Heart left ventricle (tissue), 16 donors: ENCODE measurements at regions not wholly inside any gene's neighbourhood (a gene's known extent, or its start where the extent isn't known, plus 50 kb on each side); places are given as distances from the start of the nearest gene placed in this dataset.

Source experiments
- ATAC-seq, 4 donors: fragments of 200-7000 bp; cut with Tn5 transposase; one replicate each; pipeline ENCODE4 v1.9.1; 2020 to 2022; ENCODE audit warnings: moderate library complexity in 4 of 4, mild to moderate bottlenecking in 3 of 4, moderate number of reproducible peaks in 1 of 4
- DNase-seq, 5 donors: peaks; one replicate each; pipeline ENCODE4 v3.0.0-alpha.2; 2020
- H3K27ac ChIP-seq, 12 donors: fragments of 200-600 bp; sonication (generic) in 4 of 12; one replicate each; pipeline versions ENCODE4 v1.5.0 to v1.8.0; 2016 to 2022; ENCODE audit warnings: mild to moderate bottlenecking in 2 of 12
- H3K27me3 ChIP-seq, 9 donors: fragments of 200-600 bp; sonication (generic) in 2 of 9; one replicate each; pipeline versions ENCODE4 v1.5.1 to v1.8.0; 2016 to 2022; ENCODE audit warnings: mild to moderate bottlenecking in 3 of 9
- H3K36me3 ChIP-seq, 9 donors: fragments of 200-600 bp; sonication (generic) in 2 of 9; one replicate each; pipeline versions ENCODE4 v1.5.0 to v1.8.0; 2018 to 2022; ENCODE audit warnings: mild to moderate bottlenecking in 2 of 9
- H3K4me1 ChIP-seq, 12 donors: fragments of 200-600 bp; sonication (generic) in 4 of 12; one replicate each; pipeline versions ENCODE4 v1.5.0 to v1.8.0; 2016 to 2022; ENCODE audit warnings: mild to moderate bottlenecking in 3 of 12
- H3K4me3 ChIP-seq, 12 donors: fragments of 200-600 bp; sonication (generic) in 4 of 12; one replicate each; pipeline versions ENCODE4 v1.5.0 to v1.8.0; 2017 to 2022; ENCODE audit warnings: mild to moderate bottlenecking in 9 of 12, moderate library complexity in 4 of 12
- H3K9me3 ChIP-seq, 12 donors: fragments of 200-600 bp; sonication (generic) in 4 of 12; one replicate each; pipeline versions ENCODE4 v1.5.0 to v1.8.0; 2016 to 2022; ENCODE audit warnings: mild to moderate bottlenecking in 1 of 12
- CTCF ChIP-seq, 12 donors: fragments of 200-600 bp; sonication (generic) in 4 of 12; IDR thresholded peaks; one replicate each; pipeline versions ENCODE4 v1.5.0 to v1.8.0; 2018 to 2022; ENCODE audit warnings: antibody characterized with exemption in 12 of 12, mild to moderate bottlenecking in 5 of 12
- POLR2A ChIP-seq, 2 donors: fragments of 450-650 bp; IDR thresholded peaks; one replicate each; pipeline ENCODE4 v1.6.1; 2017; ENCODE audit warnings: antibody characterized with exemption in 2 of 2, mild to moderate bottlenecking in 2 of 2, moderate library complexity in 2 of 2
- WGBS, 4 donors: extraction: QIAGEN DNeasy Blood & Tissue Kit in 2 of 4; methylation state at CpG; one replicate each; pipeline versions ENCODE4 v1.1.5 to v1.1.7; 2013 to 2018; 5-methylcytosine and 5-hydroxymethylcytosine counted together
- intact Hi-C, 10 donors: fragments of 100-400 bp; cut with DNase I; formaldehyde crosslinking; loops; one replicate each; pipeline versions ENCODE4 v1.11.1 to v1.14.2; 2022
- donor health status: ischemic (EF 13 %, LVEDD 7.1; RV severe dilation, severe dysfunction).
- donor health status: healthy with polysubstance abuse.
- donor health status: DM: no; HTN: yes; CAD: no.
- donor health status: DM: no; HTN: no; CAD: no.
- donor health status: ischemic (EF 25% LVEDD 6.9; RV normal size, moderate dysfunction).
- donor health status: ischemic (EF 25% LVEDD 5.7; RV mildly dilated, moderate dysfunction).
- donor health status: healthy.
- donor health status: DM: yes; HTN: yes; CAD: no.
- donor health status: ischemic (EF 35%, LVEDD 5.7; RV mildly dilated, moderate dysfunction).
- donor health status: nonischemic (EF 11% LVEDD 7.7; RV severe dilation, severe dysfunction).
- donor health status: DM: yes; HTN: yes; CAD: no.
- donor health status: PGD.
- donor health status: ischemic (EF 29% LVEDD 5.4; RV normal size, mild dysfunction).
- donor health status: nonischemic (EF 23%, LVEDD 6.1; RV moderate dilation, normal function).

GRCh38 chr4:64503416-64503815 is 94.2 kb upstream of the TECRL start:
- TF ChIP-seq POLR2A (IDR thresholded peaks at IDR 0.05) (no peak), CTCF (IDR thresholded peaks at IDR 0.05) (no peak)
- intact Hi-C loops = no loop called here
- Histone ChIP-seq H3K4me1 (peaks cover 0 to 6% (median 0%) of the 10 kb centered on the region in 12 donors), H3K4me3 (no peak overlapping the region), H3K27me3 (no peaks in the 10 kb centered on the region), H3K36me3 (no peaks in the 10 kb centered on the region), H3K27ac (peak overlapping the region in 6 of 12 donors; percentile 17 to 60 (median 40)), H3K9me3 (peaks cover 0 to 5% (median 0%) of the 10 kb centered on the region in 12 donors)
- WGBS, 4 donors = 25 to 36% (median 34%) methylated on average over 2 of the region's 2 CpGs
- ATAC-seq (peak; percentile 49 to 87 (median 60)), DNase-seq (no peak)

- WGBS, 4 donors = 3 to 15% (median 10%) methylated on average over 1 of the region's 1 CpG
- intact Hi-C loops = no loop called here
- Histone ChIP-seq H3K9me3 (no peaks in the 10 kb centered on the region), H3K4me3 (peak overlapping the region in 1 of 12 donors; percentile 0), H3K4me1 (no peaks in the 10 kb centered on the region), H3K36me3 (no peaks in the 10 kb centered on the region), H3K27me3 (no peaks in the 10 kb centered on the region), H3K27ac (no peak overlapping the region)
- DNase-seq (no peak), ATAC-seq (no peak)
- no peak for TF ChIP-seq CTCF (IDR thresholded peaks at IDR 0.05)
- no peak for TF ChIP-seq POLR2A (IDR thresholded peaks at IDR 0.05)
These were observed 88.2 kb upstream of the TECRL start for GRCh38 chr4:64497491-64497890.

- Histone ChIP-seq H3K4me1 (no peaks in the 10 kb centered on the region), H3K27ac (no peak overlapping the region), H3K9me3 (no peaks in the 10 kb centered on the region), H3K36me3 (no peaks in the 10 kb centered on the region), H3K27me3 (no peaks in the 10 kb centered on the region), H3K4me3 (no peak overlapping the region)
- DNase-seq (no peak), ATAC-seq (no peak)
- no peak for TF ChIP-seq POLR2A (IDR thresholded peaks at IDR 0.05)
- TF ChIP-seq CTCF (IDR thresholded peaks at IDR 0.05) = no peak
- intact Hi-C loops = no loop called here
- WGBS, 4 donors = 66 to 85% (median 83%) methylated on average over 1 of the region's 1 CpG
These were observed 86.7 kb upstream of the TECRL start for GRCh38 chr4:64495946-64496345.

- TF ChIP-seq CTCF (IDR thresholded peaks at IDR 0.05) = no peak
- no peak for TF ChIP-seq POLR2A (IDR thresholded peaks at IDR 0.05)
- DNase-seq (no peak), ATAC-seq (peak in 3 of 4 donors; percentile 28 to 52 (median 39))
- intact Hi-C loops = loop anchor here in 3 of 10 donors (5.0 to 10.0 kb wide), 3 partner anchors 72 to 82 kb away; partner anchors contain the start of gene TECRL (in 1 of the 3)
- Histone ChIP-seq H3K27ac (peak overlapping the region in 5 of 12 donors; percentile 10 to 60 (median 42)), H3K9me3 (no peaks in the 10 kb centered on the region), H3K27me3 (no peaks in the 10 kb centered on the region), H3K4me3 (peak overlapping the region in 1 of 12 donors; percentile 11), H3K4me1 (no peaks in the 10 kb centered on the region), H3K36me3 (no peaks in the 10 kb centered on the region)
- 30 to 35% (median 33%) methylated on average over 2 of the region's 2 CpGs for WGBS, 4 donors
These were observed 80.4 kb upstream of the TECRL start for GRCh38 chr4:64489628-64490027.
